Natural killer cell (primary cell): ENCODE measurements at regions not wholly inside any gene's neighbourhood (a gene's known extent, or its start where the extent isn't known, plus 50 kb on each side); places are given as distances from the start of the nearest gene placed in this dataset.

Experiments used
- ATAC-seq, 3 donors: fragments of 150-1000 bp in 2 of 3; fragments of 200-7000 bp in 1 of 3; cut with Tn5 transposase; 1 replicate in 1 of 3; 2 replicates in 2 of 3; pipeline ENCODE4 v1.10.0; 2021; ENCODE audit warnings: mild to moderate bottlenecking in 2 of 3, moderate library complexity in 2 of 3
- DNase-seq, 2 donors: peaks; one replicate each; pipeline versions ENCODE4 v3.0.0 to v3.0.0-alpha.2; 2013 to 2021; ENCODE audit warnings: mixed read lengths in 1 of 2
- H3K27ac ChIP-seq: one replicate; pipeline ENCODE4 v1.5.1; 2013; ENCODE audit warnings: mild to moderate bottlenecking, low read length
- H3K27me3 ChIP-seq: one replicate; pipeline ENCODE4 v1.6.1; 2013; ENCODE audit warnings: low read length; ENCODE audit not compliant: control insufficient read depth, insufficient read depth
- H3K36me3 ChIP-seq: one replicate; pipeline ENCODE4 v1.6.1; 2013; ENCODE audit warnings: low read length; ENCODE audit not compliant: control insufficient read depth, insufficient read depth
- H3K4me1 ChIP-seq: one replicate; pipeline ENCODE4 v1.6.1; 2013; ENCODE audit warnings: low read length; ENCODE audit not compliant: control insufficient read depth, insufficient read depth
- H3K4me3 ChIP-seq: one replicate; pipeline ENCODE4 v1.5.1; 2013; ENCODE audit warnings: low read length
- H3K9me3 ChIP-seq: one replicate; pipeline ENCODE4 v1.6.1; 2013; ENCODE audit warnings: low read length; ENCODE audit not compliant: control insufficient read depth, insufficient read depth
- H3K27ac Mint-ChIP-seq, 2 donors: one replicate each; pipeline ENCODE4 v1.8.0; 2022; ENCODE audit warnings: mild to moderate bottlenecking in 2 of 2, mixed read lengths in 2 of 2, moderate library complexity in 1 of 2
- H3K27me3 Mint-ChIP-seq, 2 donors: one replicate each; pipeline ENCODE4 v1.8.0; 2022; ENCODE audit warnings: low read depth in 2 of 2, mixed read lengths in 2 of 2
- H3K36me3 Mint-ChIP-seq: one replicate; pipeline ENCODE4 v1.8.0; 2022; ENCODE audit warnings: mixed read lengths
- H3K4me1 Mint-ChIP-seq, 2 donors: one replicate each; pipeline ENCODE4 v1.8.0; 2022; ENCODE audit warnings: mixed read lengths in 2 of 2
- H3K4me3 Mint-ChIP-seq: one replicate; pipeline ENCODE4 v1.8.0; 2022; ENCODE audit warnings: mild to moderate bottlenecking, moderate library complexity, mixed read lengths
- H3K9me3 Mint-ChIP-seq, 2 donors: one replicate each; pipeline ENCODE4 v1.8.0; 2022; ENCODE audit warnings: mixed read lengths in 2 of 2
- WGBS: methylation state at CpG from one replicate; pipeline ENCODE4 v1.1.7; 2013; ENCODE audit warnings: missing lambda C conversion rate; ENCODE audit not compliant: insufficient coverage; 5-methylcytosine and 5-hydroxymethylcytosine counted together
- intact Hi-C: fragments of 100-400 bp; cut with micrococcal nuclease; formaldehyde crosslinking; loops from one replicate; pipeline ENCODE4 v1.14.2; 2022
- TF ChIP-seq, protein P1 (sequence below): fragments of 200-600 bp; IDR thresholded peaks from one replicate; pipeline ENCODE4 v1.8.0; 2022; ENCODE audit warnings: antibody characterized with exemption

- intact Hi-C loops, result no loop called here
- no peak overlapping the region for H3K27ac ChIP-seq
- DNase-seq, result no peak
- H3K9me3 ChIP-seq, result no peaks in the 10 kb centered on the region
- H3K36me3 ChIP-seq, result no peaks in the 10 kb centered on the region
- Mint-ChIP-seq H3K4me3 (no peak overlapping the region), H3K27ac (no peak overlapping the region), H3K36me3 (no peaks in the 10 kb centered on the region), H3K27me3 (peaks cover 13 to 22% of the 10 kb centered on the region in 2 donors), H3K4me1 (no peaks in the 10 kb centered on the region), H3K9me3 (no peaks in the 10 kb centered on the region)
- H3K4me1 ChIP-seq, result no peaks in the 10 kb centered on the region
- H3K27me3 ChIP-seq, result no peaks in the 10 kb centered on the region
- H3K4me3 ChIP-seq, result no peak overlapping the region
- WGBS, result 89% methylated on average over 20 of the region's 20 CpGs
- no peak for ATAC-seq
- TF ChIP-seq, protein P1, sequence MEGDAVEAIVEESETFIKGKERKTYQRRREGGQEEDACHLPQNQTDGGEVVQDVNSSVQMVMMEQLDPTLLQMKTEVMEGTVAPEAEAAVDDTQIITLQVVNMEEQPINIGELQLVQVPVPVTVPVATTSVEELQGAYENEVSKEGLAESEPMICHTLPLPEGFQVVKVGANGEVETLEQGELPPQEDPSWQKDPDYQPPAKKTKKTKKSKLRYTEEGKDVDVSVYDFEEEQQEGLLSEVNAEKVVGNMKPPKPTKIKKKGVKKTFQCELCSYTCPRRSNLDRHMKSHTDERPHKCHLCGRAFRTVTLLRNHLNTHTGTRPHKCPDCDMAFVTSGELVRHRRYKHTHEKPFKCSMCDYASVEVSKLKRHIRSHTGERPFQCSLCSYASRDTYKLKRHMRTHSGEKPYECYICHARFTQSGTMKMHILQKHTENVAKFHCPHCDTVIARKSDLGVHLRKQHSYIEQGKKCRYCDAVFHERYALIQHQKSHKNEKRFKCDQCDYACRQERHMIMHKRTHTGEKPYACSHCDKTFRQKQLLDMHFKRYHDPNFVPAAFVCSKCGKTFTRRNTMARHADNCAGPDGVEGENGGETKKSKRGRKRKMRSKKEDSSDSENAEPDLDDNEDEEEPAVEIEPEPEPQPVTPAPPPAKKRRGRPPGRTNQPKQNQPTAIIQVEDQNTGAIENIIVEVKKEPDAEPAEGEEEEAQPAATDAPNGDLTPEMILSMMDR, result no peak
Observed at GRCh38 chr13:111456452-111457230, 136.2 kb downstream of the TEX29 start.

- DNase-seq (no peak), ATAC-seq (no peak)
- Histone ChIP-seq H3K9me3 (no peaks in the 10 kb centered on the region), H3K4me3 (no peak overlapping the region), H3K36me3 (no peaks in the 10 kb centered on the region), H3K27ac (no peak overlapping the region), H3K27me3 (no peaks in the 10 kb centered on the region), H3K4me1 (no peaks in the 10 kb centered on the region)
- intact Hi-C loops, result no loop called here
- H3K27ac Mint-ChIP-seq, result no peak overlapping the region
- no peaks in the 10 kb centered on the region for H3K36me3 Mint-ChIP-seq
- 79% methylated on average over 12 of the region's 12 CpGs for WGBS
- H3K27me3 Mint-ChIP-seq, result peaks cover 10 to 15% of the 10 kb centered on the region in 2 donors
- H3K4me1 Mint-ChIP-seq, result no peaks in the 10 kb centered on the region
- TF ChIP-seq, protein P1, result no peak
- no peaks in the 10 kb centered on the region for H3K9me3 Mint-ChIP-seq
- H3K4me3 Mint-ChIP-seq, result no peak overlapping the region
Observed at GRCh38 chr13:111458001-111458531, 137.6 kb downstream of the TEX29 start.

DNA sequence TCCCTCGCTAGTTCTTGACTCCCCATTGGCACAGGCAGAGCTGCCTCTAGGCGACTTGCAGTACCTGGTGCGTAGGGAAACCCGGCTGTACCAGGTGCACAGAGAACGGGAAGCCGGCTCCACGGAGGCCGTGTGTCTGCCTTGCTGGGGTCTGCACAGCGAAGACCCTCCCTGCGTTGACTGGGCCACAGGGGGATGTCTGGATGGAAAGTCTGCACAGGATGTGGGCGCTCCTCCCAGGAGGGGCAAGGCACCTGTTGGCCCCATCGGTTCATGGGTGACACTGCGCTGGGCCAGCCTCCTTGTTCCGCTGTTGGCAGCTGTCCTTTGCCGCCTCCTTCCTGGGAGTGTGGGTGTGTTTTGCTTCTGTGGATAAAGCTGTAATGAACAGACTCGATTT lies 138.3 kb downstream of the TEX29 start:
- Histone ChIP-seq H3K9me3 (no peaks in the 10 kb centered on the region), H3K27ac (no peak overlapping the region), H3K4me3 (no peak overlapping the region), H3K4me1 (no peaks in the 10 kb centered on the region), H3K36me3 (no peaks in the 10 kb centered on the region), H3K27me3 (no peaks in the 10 kb centered on the region)
- Mint-ChIP-seq H3K4me1 (no peaks in the 10 kb centered on the region), H3K27ac (no peak overlapping the region), H3K9me3 (no peaks in the 10 kb centered on the region), H3K27me3 (peaks cover 10 to 13% of the 10 kb centered on the region in 2 donors), H3K4me3 (no peak overlapping the region), H3K36me3 (no peaks in the 10 kb centered on the region)
- ATAC-seq, result no peak
- intact Hi-C loops, result no loop called here
- no peak for DNase-seq
- 76% methylated on average over 16 of the region's 16 CpGs for WGBS
- TF ChIP-seq, protein P1, result no peak
